ENCODE measurements at regions not wholly inside any gene's neighbourhood (a gene's known extent, or its start where the extent isn't known, plus 50 kb on each side); places are given as distances from the start of the nearest gene placed in this dataset.

DNA sequence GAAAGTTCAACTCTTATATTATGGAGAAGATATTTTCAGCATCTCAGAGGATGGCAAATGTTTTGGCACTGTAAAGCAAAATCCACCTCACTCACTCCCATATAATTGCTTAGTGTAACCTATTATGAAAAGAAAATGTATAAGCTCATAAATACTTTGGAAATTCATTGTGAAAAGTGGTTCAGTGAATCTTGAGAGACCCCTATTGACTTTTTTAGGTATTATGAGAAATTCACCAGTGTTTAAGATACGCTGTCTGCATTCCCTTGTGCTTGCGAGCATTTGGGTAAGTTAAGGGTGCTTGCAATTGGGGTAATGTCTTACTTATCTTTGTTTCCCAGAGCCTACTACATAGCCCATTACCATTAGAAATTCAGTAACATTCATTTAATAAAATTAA is 66.3 kb upstream of the BMP5 start:
- TF ChIP-seq EZH2 (IDR thresholded peaks at IDR 0.05; ENCODE audit: insufficient read depth, low read length): no peak
- TF ChIP-seq, protein P1, sequence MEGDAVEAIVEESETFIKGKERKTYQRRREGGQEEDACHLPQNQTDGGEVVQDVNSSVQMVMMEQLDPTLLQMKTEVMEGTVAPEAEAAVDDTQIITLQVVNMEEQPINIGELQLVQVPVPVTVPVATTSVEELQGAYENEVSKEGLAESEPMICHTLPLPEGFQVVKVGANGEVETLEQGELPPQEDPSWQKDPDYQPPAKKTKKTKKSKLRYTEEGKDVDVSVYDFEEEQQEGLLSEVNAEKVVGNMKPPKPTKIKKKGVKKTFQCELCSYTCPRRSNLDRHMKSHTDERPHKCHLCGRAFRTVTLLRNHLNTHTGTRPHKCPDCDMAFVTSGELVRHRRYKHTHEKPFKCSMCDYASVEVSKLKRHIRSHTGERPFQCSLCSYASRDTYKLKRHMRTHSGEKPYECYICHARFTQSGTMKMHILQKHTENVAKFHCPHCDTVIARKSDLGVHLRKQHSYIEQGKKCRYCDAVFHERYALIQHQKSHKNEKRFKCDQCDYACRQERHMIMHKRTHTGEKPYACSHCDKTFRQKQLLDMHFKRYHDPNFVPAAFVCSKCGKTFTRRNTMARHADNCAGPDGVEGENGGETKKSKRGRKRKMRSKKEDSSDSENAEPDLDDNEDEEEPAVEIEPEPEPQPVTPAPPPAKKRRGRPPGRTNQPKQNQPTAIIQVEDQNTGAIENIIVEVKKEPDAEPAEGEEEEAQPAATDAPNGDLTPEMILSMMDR (IDR thresholded peaks at IDR 0.05; ENCODE audit: insufficient read depth, low read depth, low read length): no peak
